NCI-H187 treated with DMSO at 0.1 percent for 48 hours (cell line): ENCODE measurements at regions not wholly inside any gene's neighbourhood (a gene's known extent, or its start where the extent isn't known, plus 50 kb on each side); places are given as distances from the start of the nearest gene placed in this dataset.

ENCODE experiments used
- DNase-seq: peaks from one replicate; lab custom pipeline; 2025; lab: John Stamatoyannopoulos, UW

DNA sequence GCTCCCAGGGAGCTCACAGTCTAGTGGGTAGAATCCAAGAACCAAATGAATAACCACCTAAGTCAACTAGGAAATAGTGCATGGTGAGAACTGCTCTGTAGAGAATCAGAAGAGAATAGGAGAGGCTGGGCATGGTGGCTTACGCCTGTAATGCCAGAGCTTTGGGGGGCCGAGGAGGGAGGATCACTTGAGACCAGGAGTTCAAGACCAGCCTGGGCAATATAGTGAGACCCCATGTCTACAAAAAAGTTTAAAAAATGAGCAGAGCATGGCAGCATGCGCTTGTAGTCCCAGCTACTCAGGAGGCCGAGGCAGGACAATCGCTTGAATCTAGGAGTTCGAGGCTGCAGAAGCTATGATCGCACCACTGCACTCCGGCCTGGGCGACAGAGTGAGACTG, 122.3 kb upstream of the IRF2BP2 start:
- DNase-seq = no peak

DNA sequence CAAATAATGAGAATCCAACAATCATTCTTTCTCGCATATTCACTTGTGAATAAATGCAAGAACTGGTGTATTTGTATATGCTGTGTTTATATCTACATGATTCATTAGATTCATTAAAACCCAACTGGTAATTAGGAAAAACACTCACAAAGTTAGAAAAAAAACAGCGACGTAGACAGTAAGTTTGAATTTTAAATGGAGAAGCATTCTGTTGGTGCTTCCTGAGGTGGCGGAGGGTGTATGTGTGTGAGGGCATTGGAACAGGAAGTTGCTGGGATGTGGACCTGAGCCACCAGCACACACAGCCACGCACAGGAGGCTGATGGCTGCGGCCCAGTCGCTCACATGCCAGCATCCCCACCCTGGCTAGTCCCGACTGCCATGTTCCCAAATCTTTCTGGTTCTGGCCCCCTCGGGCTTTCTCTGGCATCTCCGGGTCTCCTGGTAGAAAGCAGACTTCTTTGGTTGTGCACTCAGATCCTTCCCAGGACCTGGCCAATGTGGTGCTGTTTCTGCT, 121.6 kb upstream of the IRF2BP2 start:
- DNase-seq = no peak

DNA sequence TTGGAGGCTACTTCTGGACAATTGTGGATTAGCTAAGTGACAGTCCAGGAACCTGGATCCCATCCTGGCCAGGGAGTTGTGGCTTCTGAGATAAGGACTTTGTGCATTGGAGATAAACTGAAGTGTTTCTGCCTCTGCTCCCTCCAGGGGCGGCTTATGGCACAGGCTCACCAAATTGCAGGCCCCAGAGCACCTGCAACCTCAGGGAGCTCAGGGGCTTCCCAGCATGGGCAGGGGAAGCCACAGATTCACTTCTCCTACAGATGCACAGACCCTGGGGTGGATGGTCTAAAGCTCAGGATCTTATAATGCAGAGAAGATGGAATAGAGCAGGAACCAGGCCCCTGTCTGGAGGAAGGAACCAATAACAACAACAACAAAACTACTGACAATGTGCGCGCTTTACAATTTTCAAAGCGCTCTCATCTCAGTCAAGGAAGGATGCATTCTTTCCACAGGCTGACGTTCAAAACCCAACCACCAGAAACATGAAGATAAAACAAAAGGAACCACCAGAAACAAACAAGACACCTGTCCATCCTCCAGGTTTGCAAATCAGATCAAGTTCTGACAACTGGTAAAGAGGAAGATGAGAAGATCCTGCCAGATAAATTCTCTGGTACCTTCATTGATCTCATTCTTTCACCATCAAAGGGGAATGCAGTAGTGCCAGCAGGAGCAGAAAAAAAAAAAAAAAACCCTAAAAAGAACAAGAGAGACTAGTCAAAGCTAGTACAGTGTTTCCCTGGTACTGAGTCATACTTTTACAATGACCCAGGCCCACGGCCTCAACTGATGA, 121.0 kb upstream of the IRF2BP2 start:
- DNase-seq = no peak

DNA sequence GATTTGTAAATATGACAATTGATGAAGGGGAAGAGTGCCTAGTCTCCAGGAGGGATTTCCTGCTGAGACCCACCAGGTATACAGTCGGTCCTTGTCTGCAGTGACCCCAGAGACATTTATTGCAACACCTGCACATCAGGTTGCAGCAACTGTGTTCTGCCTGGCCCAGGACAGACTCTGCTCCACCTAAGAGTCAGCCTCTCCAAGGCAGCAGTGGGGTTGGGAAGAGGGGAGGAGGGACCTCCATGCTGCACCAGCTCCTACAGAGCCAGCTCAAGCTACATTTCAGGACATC, 120.4 kb upstream of the IRF2BP2 start:
- DNase-seq = no peak

DNA sequence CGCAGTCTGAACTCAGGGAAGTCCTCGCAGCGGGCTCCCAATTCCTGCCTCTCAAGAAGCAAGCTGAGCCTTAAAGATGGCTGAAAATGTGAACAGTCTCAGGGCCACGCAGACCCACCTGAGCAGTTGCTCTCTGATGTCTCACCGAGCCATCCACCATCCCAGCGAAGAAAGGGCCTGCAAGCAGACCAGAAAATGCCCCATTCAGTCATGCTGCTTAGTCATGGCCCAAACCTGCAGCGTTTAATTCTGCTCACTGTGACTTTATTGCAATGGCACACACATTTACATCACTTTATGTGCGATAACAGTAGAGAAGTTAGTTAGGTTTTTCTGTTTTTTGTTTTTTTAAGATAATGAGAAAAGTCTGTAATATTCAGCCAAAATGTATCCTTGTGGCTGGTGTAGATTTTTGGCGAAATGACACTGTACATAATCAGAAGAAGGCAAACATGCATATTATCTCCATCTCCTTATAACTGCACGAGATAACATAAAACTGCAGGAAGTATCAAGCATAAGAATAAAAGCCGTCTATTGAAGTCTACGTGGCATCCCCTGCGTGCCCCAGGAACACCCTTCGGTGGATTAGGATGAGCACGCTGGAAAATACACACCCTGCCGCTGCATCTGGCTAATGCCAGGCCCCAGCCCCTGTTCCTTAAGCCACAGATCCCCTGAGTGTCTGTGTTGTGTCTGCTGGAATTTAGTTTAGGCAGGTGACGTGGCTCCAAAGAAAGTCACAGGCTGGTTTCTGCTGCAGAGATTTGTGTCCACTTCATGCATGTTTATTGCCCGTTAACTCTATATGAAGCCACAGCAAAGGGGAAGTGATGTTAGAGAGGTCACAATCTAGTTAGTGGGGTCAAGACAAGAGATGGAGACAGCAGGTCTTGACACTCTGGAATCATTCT, 119.8 kb upstream of the IRF2BP2 start:
- no peak for DNase-seq

DNA sequence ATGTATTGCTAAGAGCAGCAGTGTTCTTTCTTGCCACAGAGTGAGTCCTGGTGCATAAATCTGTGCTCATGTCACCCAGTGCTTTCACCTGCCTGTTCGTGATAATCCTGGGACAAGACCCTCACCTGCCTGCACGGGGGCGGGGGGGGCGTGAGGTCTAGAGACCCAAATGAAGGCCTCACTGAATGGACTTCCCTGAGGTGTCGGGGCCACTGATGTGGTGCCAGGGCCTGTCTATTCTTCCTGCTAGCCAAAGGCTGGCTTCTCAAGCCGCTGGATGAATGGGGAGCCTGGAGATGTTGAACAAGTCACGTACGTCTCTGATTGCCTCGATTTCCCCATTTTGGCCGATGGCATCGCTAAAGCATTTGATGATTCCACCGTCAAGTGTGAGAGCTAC, 118.8 kb upstream of the IRF2BP2 start:
- no peak for DNase-seq

DNA sequence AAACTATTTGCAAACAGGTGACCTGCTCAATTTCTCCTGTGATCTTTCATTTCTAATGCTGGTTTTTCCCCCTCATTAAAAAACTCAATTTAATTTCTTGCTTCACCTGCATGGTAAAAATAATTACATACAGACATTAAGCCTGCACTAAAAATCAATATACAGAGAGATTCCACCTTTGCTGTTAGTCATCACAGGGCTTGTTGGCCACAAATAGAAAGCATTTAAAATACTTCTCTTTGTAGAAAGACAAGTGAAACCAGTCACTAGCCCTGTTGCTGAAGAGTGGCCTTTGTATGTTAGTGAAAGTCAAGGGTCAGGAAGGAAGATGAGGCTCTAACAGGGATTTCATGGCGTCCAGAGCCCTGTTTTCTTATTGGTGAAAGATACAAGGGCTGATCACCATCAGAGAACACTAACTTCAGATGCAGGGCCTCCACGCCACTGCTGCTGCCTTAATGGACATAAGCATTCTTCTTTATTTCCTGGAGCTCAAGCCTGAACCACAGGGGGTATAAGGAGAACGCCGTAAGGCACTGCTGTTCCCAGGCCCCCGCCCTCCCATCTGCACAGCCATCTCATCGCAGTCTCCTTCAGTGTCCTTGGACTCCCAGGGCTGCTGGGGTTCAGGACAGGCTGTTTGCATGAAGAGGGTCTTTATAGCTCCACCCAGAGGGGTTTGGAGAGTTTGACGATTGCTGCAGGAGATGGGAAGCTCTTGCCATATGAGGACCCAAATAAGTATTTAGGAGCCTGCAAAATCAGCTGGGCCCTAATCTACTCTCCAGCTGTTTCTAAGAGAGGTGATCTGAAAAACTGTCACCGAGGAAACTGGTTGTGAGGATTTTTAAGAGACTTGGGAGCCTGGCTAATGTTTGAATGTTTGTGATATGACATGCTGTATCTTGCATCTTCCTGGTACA, 117.3 kb upstream of the IRF2BP2 start:
- DNase-seq = no peak

DNA sequence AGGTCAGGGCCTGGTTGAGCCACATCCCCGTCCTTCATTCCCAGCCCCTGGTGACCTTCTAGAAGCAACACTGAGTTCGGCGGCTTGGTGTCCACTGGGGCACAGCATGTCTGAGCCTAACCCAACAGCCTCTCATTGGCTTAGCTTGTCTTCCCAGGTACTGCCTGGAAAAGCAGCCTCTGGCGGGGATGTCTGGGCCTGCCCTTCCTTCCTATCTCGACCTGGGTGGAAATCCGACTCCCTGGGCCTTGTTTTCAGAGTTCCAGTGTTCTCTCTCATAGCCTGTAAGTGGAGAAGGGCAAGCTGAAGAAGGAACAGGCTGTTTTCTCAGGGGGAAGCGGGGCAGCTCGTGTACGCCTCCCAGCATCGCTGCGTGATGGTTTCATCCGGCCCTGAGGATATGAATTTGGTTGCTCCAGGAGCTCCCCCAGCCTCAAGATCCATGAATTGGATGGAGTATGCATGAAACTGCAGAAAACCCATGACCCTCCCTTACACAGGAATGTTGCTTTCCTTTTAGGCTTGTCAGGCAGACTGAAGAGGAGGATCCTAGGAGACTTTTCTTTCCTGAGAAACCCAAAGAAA, 116.5 kb upstream of the IRF2BP2 start:
- peak; percentile 41 for DNase-seq

DNA sequence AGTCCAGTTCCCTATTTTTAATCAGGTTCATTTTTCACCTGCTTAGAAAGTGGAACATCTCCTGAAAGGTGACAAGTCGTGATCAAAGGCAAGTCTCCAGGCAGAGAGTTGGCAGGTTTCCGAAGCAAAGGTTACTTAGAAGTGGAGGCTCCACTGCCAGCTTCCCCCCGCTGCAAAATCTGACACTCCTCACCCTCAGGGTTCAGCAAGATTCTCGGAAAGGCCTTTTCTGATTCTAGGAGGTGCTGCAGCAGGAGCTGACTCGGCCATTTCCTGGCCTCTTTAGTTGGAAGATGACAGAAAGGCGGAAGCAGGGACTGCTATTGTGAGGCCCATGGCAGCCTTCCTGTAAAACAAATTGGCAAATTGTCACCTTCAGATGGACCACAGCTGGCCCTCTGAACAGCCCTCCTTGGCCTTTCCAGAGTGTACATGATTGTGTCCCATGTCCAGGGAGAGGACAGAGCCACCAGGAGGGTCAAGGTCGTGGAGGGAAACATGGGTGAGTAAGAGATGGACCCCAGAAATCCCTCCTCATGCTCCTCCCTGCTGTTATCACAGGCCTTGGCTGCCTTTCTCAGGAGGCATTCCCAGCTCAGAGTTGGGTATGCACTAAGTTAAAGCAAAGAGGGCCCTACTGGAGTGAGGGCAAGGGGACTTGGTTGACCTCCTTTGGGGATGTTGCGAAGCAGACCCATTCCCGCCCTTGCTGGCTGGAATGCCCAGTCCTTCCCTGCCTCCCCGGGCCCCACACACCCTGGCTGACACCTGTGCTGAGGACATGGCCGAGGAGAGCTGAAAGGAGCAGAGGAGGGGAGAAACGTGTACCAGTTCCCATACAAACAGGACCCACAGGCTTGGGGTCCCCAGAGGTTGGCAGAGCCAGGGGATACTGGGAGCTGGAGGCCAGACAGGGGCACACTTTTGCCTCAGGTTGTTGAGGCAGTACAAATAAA, 115.5 kb upstream of the IRF2BP2 start:
- DNase-seq = no peak

DNA sequence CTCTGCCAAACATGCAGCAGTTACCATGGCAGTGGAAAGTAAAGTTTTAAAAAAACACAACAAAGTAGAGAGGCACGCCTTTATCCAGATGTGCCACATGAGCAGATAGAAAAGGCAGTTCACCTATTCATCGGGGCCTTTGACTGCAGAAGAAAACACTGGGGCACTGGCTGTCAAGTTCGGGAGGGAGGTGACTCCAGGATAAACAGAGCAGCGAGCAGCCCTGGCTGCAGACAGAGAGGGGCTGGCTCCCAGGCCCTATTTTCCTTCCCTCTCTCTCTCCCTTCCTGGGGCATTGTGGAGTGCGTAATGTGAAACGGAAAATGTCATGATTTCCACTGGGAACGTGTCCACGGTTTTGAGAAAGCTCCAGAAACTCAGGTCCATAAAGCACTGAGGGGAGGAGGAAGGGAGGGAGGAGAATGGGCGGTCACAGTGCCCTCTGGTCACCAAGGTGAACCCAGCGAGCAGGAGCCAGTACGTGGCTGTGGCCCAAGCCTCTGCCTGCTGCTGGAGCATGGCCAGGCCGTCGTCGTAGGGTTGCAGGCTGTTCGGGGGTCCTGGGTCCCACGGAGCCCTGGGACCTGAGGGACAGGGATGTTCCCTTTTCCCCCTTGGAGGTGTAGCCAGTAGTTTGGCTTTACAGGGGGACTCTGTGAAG, 114.7 kb upstream of the IRF2BP2 start:
- peak; percentile 70 for DNase-seq

DNA sequence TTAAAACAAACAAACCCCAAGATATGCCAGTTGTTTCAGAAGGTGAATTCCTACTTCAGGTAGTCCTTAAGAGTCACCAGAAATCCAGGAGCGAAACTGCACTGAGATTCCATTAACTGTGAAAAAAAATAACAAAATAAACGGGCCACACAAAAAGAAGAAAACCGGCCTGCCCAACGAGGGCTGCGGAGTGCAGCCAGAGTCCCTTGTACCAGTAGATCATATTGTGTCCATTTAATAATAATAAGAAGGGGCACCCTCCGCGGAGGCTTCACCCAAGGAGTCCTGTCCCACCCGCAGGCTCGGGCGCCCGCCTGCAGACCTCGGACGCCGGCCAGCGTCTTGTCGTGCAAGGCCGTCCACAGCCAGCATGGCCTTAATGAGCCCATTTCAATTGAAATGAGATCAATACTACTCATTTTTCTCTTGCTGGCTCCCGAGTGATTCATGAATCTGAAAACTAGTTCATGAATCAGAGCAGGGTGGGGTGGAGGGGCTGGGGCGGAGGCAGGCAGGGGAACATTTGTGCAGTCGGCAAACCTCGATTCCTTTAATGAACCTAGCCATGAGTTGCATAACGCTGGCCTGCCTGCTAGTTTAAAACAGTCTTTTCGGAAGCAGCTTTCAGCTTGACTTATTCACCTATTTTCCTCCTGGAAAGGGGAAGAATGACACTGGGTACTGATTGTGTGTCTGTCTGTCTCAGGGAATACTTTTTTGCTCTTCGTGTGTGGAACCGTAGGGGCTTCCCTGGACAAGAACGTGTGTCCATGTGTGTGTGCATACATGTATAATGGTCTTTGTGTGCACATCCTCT, 113.1 kb upstream of the IRF2BP2 start:
- no peak for DNase-seq

DNA sequence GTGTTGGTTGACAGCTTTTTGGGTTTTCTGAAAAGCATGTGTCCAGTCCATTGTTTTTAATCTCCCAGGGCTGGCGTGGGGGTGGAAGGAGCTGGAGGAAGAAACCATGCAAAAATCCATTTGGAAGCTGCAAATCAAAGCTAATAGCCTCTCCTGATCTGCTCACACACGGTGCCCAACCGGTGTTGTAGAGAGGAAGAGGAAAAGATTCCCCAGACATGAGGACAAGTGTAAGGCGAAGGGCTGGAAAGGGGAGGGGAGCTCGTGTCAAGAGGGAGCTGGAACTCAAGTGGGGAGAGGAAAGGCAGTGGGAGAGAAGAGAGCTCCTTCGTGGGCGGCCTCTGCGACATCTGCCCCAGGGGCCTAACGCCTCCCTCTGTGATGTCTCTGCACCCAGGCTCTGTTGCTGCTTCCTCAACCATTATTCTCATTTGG, 112.3 kb upstream of the IRF2BP2 start:
- no peak for DNase-seq

DNA sequence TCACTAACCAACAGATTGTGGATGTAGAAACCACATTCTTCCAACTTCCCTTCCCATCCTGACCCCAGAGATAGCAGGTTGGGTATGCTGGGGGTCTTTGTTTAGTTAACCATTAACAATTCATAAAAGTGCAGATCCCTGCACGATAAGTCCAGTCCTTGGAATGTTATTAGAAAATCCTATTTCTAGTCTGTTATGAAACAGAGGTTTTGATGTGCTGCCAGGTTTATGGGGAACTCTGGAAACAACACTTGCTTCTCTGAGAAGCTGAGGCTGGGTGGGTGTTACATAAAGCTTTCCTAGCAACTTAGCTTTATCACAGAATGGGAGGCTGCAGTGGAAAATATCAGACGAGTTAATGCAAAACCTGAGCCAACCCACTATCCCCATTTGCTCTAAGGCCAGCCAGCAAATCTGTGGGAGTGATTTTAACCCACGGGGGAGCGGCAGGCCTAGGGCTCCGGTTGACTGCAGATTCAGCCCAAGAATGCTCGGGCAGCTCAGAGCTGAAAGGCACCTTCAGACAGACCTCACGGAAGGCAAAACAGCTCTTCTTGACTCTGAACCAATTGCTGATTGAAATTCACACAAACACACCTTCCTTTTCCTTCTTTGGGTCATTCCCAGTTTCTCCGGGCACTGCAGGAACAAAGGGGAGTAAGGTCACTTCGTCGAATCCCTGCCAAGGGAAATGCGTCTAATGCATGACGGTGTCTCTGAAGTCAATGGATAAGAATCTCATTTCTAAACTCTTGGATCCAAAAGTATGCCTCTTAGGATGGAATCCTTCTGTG, 111.7 kb upstream of the IRF2BP2 start:
- no peak for DNase-seq

DNA sequence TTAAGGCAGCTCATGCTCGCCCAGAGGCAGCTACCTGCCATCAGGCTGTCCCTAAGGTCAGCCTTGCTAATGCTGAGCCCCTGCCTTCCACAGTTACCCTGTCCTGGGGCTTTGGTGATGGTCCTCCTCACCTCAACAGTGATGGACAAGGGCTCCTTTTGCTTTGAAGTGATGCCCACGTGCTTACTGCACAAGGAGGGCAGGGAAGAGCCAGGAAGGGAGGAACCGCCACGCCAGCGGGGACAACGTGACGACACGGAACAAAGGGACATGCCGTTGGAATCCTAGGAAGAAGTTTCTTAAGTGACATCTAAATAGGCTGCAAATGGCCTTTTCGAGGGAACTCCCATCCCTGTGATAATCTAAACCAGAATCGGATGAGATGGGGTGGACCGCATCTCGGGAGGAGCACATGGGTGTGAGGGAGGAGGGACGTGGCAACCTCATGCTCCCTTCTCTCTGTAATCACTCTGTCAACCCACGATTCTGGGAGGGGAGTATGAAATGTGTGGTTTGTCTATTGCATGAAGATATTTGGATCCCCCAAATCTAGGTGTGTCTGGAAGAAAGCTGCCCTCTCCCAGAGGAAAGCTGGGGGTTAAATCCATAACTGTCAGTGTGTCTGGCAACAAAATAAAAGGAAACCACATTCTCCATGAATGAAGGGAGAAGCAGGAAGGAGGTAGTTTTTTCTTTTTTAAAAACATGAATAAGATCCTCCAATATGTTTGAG, 110.9 kb upstream of the IRF2BP2 start:
- DNase-seq = no peak

DNA sequence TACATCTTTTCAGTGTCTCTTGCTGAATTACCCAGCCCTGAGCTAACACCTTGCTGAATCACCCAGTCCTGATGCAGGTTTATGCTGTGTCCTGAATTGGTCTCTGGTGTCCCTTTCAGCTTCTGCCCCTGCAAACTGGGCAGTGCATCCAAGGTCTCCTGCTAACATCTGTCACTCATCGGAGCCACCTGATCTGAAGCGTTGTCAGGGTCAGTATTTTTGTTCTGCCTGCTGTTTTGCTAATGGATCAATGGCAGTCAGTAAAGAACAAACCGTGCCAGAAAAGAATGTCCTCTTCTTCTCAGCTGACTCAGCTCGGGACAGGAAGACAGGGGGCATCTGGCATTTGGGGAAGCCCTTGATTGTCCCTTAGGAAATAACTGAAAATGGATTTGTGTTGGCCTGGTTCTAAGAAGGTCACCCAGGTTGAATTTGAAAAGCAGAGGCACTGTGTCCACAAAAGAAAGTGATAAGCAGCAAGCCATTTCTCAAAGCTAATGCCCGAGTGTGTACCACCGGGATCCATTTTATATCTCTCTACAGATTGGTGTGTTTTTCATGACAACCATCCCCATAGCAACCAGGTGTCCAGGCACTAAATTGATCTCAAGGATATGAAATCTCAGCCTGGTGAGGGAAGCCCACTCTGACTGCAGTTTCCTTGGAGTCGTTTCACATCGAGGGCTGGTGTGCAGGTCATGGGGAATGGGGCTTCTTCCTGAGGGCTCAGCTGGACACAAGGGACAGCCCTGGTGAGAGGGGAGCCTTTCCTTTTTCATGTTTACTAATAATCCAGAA, 109.7 kb upstream of the IRF2BP2 start:
- no peak for DNase-seq
